ENCODE measurements at regions not wholly inside any gene's neighbourhood (a gene's known extent, or its start where the extent isn't known, plus 50 kb on each side); places are given as distances from the start of the nearest gene placed in this dataset.
A peak's percentile ranks its signal among the peaks of the same experiment; 100 is the strongest.

DNA sequence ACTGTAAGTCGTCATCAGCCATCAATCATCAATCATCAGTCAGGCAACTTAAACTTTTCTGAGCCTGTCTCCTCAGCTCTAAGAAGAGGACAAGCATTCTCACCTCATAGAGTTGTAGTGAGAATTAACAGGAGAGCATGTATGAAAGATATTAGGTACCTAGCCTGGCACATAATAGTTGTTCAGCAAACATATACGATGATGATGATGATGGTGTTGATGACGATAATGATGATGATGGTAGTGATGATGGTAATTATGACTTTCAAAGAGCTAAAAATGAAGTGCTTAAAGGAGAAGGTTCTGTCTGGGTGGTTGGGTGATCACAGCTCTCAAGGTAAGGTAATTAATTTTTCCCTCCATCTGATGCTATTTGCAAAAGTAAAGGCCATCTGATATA lies 55.1 kb upstream of the ADRB1 start:
- Histone ChIP-seq H3K4me1 (replicated peaks) (no peaks in the 10 kb centered on the region; the same call in 1 of the 2 replicates), H3K9me3 (replicated peaks) (no peaks in the 10 kb centered on the region), H3K36me3 (no peaks in the 10 kb centered on the region), H3K27me3 (replicated peaks) (no peaks in the 10 kb centered on the region), H3K4me3 (no peak overlapping the region), H3K27ac (no peak overlapping the region)
- DNase-seq (ENCODE audit: low read depth in 1 of 2, low spot score in 2 of 2), result no peak

DNA sequence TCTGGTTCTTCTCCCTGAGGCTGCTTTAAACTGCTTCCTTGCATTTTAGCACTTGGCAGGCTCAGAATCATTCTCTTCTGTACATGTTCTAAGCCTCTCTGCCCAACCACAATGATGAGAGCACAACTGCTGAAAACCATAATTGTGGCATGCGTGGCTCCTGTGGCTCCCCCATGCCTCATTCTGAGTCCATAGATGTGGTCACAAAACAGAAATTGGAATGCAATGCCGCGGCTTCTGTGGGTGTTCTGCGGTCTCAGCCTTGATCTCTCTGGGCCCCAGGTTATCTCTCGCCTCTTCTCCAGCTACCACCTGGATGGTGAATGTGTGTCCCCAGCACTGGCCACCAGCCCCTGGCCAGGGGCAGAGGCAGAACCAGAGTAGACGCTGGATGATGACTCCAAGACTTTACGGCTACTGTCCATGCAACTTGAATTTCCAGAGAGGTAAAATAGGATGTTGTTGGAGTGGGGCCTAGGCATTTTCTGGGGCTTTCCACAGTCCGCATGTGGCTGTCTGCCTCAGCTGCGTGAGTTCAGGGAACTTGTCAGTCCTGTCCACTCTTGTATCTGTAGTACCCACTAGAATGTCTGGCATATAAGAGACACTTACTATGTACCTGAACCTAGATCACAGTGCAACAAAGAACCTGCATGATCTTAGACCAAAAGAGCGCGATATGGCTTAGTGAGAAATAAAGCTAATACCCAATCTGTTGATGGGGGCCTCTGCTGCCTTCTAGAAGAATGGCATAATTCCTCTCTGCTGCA lies 52.4 kb upstream of the ADRB1 start:
- DNase-seq (ENCODE audit: low read depth in 1 of 2, low spot score in 2 of 2), result peak in 1 of 2 experiments; percentile 37
- Histone ChIP-seq H3K4me3 (no peak overlapping the region), H3K36me3 (no peaks in the 10 kb centered on the region), H3K27ac (no peak overlapping the region), H3K27me3 (replicated peaks) (no peaks in the 10 kb centered on the region), H3K9me3 (replicated peaks) (no peaks in the 10 kb centered on the region), H3K4me1 (replicated peaks) (no peaks in the 10 kb centered on the region; the same call in 1 of the 2 replicates)

DNA sequence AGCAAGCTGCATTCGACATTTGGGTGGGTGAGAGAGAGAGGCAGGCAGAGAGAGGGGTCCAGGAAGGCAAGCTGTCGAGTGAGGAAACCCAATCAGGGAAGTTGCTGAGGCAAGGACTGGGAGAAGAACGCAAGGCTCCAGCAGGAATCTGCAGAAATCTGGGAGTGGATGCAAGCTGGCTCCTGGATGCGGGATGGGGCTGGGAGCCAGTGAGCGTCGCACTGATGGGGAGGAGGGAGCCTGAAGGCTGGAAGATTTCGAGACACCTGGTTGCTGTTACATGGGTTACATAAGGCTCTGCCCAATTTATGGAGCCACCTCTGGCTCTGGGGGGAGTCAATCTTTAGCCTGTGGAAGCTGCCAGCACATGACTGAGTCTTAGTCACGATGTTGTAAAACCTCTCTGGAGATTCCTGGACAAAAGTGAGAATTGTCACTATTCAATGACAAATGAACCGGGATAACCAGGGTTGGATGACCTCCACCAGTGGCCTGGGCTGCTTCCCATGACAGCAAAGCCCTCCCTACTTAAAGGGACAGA lies 51.1 kb upstream of the ADRB1 start:
- Histone ChIP-seq H3K27me3 (replicated peaks) (no peaks in the 10 kb centered on the region), H3K27ac (no peak overlapping the region), H3K9me3 (replicated peaks) (no peaks in the 10 kb centered on the region), H3K4me1 (replicated peaks) (no peaks in the 10 kb centered on the region; the same call in 1 of the 2 replicates), H3K4me3 (no peak overlapping the region), H3K36me3 (no peaks in the 10 kb centered on the region)
- no peak for DNase-seq (ENCODE audit: low read depth in 1 of 2, low spot score in 2 of 2)

DNA sequence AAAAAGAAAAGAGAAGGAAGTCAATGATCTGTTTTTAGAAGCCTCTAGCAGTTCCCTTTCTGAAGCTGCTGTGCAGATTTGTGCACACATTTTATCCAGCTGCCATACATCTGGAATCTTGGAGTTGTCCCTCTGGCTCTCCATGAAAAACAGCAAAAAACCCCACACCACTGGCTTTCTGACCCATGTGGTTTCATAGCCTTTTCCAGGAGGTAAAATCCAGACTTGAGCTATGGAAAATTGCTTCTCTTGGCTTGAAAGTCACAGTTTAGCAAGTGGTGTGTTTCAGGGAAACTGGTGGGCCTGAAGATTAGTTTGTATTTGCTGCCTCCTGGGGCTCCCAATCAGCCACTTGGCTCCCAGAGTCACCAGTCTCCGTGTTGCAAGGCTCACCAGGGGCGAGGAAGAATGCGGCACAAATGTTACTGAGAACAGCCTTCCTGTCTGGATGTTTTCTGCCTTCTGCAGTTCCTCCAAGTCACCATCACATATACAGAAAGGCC lies 50.1 kb upstream of the ADRB1 start:
- no peak overlapping the region for H3K4me3 ChIP-seq
- no peaks in the 10 kb centered on the region for H3K27me3 ChIP-seq (replicated peaks)
- no peaks in the 10 kb centered on the region for H3K36me3 ChIP-seq
- DNase-seq (ENCODE audit: low read depth in 1 of 2, low spot score in 2 of 2), result no peak
- H3K4me1 ChIP-seq (replicated peaks), result no peaks in the 10 kb centered on the region; the same call in 1 of the 2 replicates
- H3K9me3 ChIP-seq (replicated peaks), result no peaks in the 10 kb centered on the region
- no peak overlapping the region for H3K27ac ChIP-seq
